ENCODE measurements at regions not wholly inside any gene's neighbourhood (a gene's known extent, or its start where the extent isn't known, plus 50 kb on each side); places are given as distances from the start of the nearest gene placed in this dataset.

GRCh38 chr15:62390791-62391640 lies 225.9 kb upstream of the C2CD4B start:
- POLR2A ChIA-PET = no interaction called here
- H3K27ac Mint-ChIP-seq = peak overlapping the region; percentile 69
- peak overlapping the region; percentile 93 for H3K4me3 Mint-ChIP-seq
- H3K9me3 Mint-ChIP-seq = no peaks in the 10 kb centered on the region
- no peak for ATAC-seq (ENCODE audit: low read depth)
- peaks cover 12% of the 10 kb centered on the region for H3K4me1 Mint-ChIP-seq
- peaks cover 4% of the 10 kb centered on the region for H3K36me3 Mint-ChIP-seq (ENCODE audit: low read depth)
- peak; percentile 24 for DNase-seq
- TF ChIP-seq CTCF (IDR thresholded peaks at IDR 0.05) = no peak
- intact Hi-C loops (cut with micrococcal nuclease) = no loop called here
- H3K27me3 Mint-ChIP-seq = peaks cover 18% of the 10 kb centered on the region
- CTCF ChIA-PET = no interaction called here

- intact Hi-C loops (cut with micrococcal nuclease) = no loop called here
Measured at GRCh38 chr15:62391641-62392262, 226.7 kb upstream of the C2CD4B start.

GRCh38 chr15:62392376-62392775 lies 227.3 kb upstream of the C2CD4B start:
- no peaks in the 10 kb centered on the region for H3K9me3 Mint-ChIP-seq
- peaks cover 4% of the 10 kb centered on the region for H3K36me3 Mint-ChIP-seq (ENCODE audit: low read depth)
- CTCF ChIA-PET = no interaction called here
- H3K27me3 Mint-ChIP-seq = peaks cover 18% of the 10 kb centered on the region
- TF ChIP-seq CTCF (IDR thresholded peaks at IDR 0.05) = no peak
- peak overlapping the region; percentile 73 for H3K4me3 Mint-ChIP-seq
- no peak overlapping the region for H3K27ac Mint-ChIP-seq
- intact Hi-C loops (cut with micrococcal nuclease) = no loop called here
- DNase-seq (no peak), ATAC-seq (ENCODE audit: low read depth) (no peak)
- POLR2A ChIA-PET = no interaction called here
- peaks cover 12% of the 10 kb centered on the region for H3K4me1 Mint-ChIP-seq

More at GRCh38 chr15:62391641-62392262, 226.7 kb upstream of the C2CD4B start:
- no peak overlapping the region for H3K27ac Mint-ChIP-seq
- H3K27me3 Mint-ChIP-seq = peaks cover 18% of the 10 kb centered on the region
- CTCF ChIA-PET = no interaction called here
- peaks cover 12% of the 10 kb centered on the region for H3K4me1 Mint-ChIP-seq
- ATAC-seq (ENCODE audit: low read depth) = no peak
- no peak for TF ChIP-seq CTCF (IDR thresholded peaks at IDR 0.05)
- H3K4me3 Mint-ChIP-seq = peak overlapping the region; percentile 93
- POLR2A ChIA-PET = no interaction called here
- DNase-seq = peak; percentile 20
- H3K9me3 Mint-ChIP-seq = no peaks in the 10 kb centered on the region
- H3K36me3 Mint-ChIP-seq (ENCODE audit: low read depth) = peaks cover 4% of the 10 kb centered on the region

GRCh38 chr15:62393196-62393595 lies 228.1 kb upstream of the C2CD4B start:
- ATAC-seq (ENCODE audit: low read depth) (no peak), DNase-seq (no peak)
- TF ChIP-seq CTCF (IDR thresholded peaks at IDR 0.05) = no peak
- no peak overlapping the region for H3K4me3 Mint-ChIP-seq
- ChIA-PET POLR2A (no interaction called here), CTCF (no interaction called here)
- H3K27ac Mint-ChIP-seq = no peak overlapping the region
- intact Hi-C loops (cut with micrococcal nuclease) = no loop called here
- peaks cover 12% of the 10 kb centered on the region for H3K4me1 Mint-ChIP-seq
- peaks cover 18% of the 10 kb centered on the region for H3K27me3 Mint-ChIP-seq
- H3K36me3 Mint-ChIP-seq (ENCODE audit: low read depth) = peaks cover 4% of the 10 kb centered on the region
- H3K9me3 Mint-ChIP-seq = peaks cover 4% of the 10 kb centered on the region

GRCh38 chr15:62394079-62394478 lies 229.0 kb upstream of the C2CD4B start:
- ChIA-PET CTCF (no interaction called here), POLR2A (no interaction called here)
- Mint-ChIP-seq H3K4me1 (peaks cover 12% of the 10 kb centered on the region), H3K9me3 (peaks cover 9% of the 10 kb centered on the region), H3K27ac (no peak overlapping the region), H3K27me3 (peaks cover 18% of the 10 kb centered on the region), H3K36me3 (ENCODE audit: low read depth) (peaks cover 4% of the 10 kb centered on the region), H3K4me3 (no peak overlapping the region)
- no peak for TF ChIP-seq CTCF (IDR thresholded peaks at IDR 0.05)
- no peak for ATAC-seq (ENCODE audit: low read depth)
- DNase-seq = no peak
- intact Hi-C loops (cut with micrococcal nuclease) = no loop called here
